ENCODE measurements at regions not wholly inside any gene's neighbourhood (a gene's known extent, or its start where the extent isn't known, plus 50 kb on each side); places are given as distances from the start of the nearest gene placed in this dataset.
"Not testable (repeated sequence)": the region's sequence is repeated elsewhere in the genome, so short reads cannot be mapped to it uniquely, and the experiment has no call there.

DNA sequence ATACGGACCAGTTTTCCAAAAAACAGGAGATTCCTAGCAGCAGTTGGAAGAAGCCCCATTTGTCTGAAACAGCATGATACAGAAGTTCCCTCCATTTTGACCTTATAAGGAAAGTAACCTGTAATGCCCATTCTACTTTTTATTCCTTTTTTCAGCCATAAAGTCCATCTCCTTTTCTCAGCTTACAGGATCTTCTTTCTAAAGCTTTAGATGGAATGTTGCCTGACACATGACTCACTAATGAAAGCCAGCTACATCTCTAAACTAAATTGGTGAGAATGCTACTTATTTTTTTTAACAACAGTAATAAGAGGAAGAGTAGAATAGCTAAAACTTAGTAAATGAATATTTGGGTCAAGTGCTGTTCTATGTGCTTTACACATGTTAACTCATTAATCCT, 234.1 kb downstream of the CDH26 start:
- no peaks in the 10 kb centered on the region for H3K36me3 ChIP-seq (ENCODE audit: control insufficient read depth, insufficient read depth, low read length)
- no peak overlapping the region for H3K4me3 ChIP-seq (ENCODE audit: low read length)
- no peak overlapping the region for H3K9ac ChIP-seq (ENCODE audit: low read length)
- no peaks in the 10 kb centered on the region for H3K9me3 ChIP-seq (ENCODE audit: control insufficient read depth, low read length)
- no peaks in the 10 kb centered on the region for H3K27me3 ChIP-seq (ENCODE audit: control insufficient read depth, insufficient read depth, low read length)
- H3K4me1 ChIP-seq (ENCODE audit: control insufficient read depth, insufficient read depth, low read length), result no peaks in the 10 kb centered on the region

DNA sequence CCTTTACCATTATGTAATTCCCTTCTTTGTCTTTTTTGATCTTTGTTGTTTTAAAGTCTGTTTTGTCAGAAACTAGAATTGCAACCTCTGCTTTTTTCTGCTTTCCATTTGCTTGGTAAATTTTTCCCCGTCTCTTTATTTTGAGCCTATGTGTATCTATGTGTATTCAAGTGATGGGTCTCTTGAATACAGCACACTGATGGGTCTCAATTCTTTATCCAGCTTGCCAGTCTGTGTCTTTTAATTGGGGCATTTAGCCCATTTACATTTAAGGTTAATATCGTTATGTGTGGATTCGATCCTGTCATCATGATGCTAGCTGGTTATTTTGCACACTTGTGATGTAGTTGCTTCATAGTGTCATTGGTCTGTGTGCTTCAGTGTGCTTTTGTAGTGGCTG, 240.9 kb downstream of the CDH26 start:
- H3K27me3 ChIP-seq (ENCODE audit: control insufficient read depth, insufficient read depth, low read length); H3K4me3 ChIP-seq (ENCODE audit: low read length); H3K9me3 ChIP-seq (ENCODE audit: control insufficient read depth, low read length); H3K9ac ChIP-seq (ENCODE audit: low read length); H3K4me1 ChIP-seq (ENCODE audit: control insufficient read depth, insufficient read depth, low read length); H3K36me3 ChIP-seq (ENCODE audit: control insufficient read depth, insufficient read depth, low read length): not testable (repeated sequence)

DNA sequence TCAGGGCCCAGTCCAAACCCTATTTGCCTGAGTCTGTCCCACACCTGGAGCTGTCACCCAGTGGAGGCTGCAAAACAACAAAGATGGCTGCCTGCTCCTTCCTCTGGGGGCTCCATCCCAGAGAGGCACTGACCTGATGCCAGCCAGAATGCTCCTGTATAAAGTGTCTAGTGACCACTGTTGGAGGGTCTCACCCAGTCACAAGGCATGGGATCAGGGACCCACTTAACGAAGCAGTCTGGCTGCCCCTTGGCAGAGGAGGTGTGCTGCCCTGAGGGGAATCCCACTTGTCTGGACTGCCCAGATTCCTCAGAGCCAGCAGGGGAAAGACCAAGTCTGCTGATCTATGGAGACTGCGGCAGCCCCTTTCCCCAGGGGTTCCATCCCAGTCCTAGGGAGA, 241.6 kb downstream of the CDH26 start:
- Histone ChIP-seq H3K9ac (ENCODE audit: low read length) (no peak overlapping the region), H3K4me3 (ENCODE audit: low read length) (no peak overlapping the region), H3K4me1 (ENCODE audit: control insufficient read depth, insufficient read depth, low read length) (no peaks in the 10 kb centered on the region), H3K27me3 (ENCODE audit: control insufficient read depth, insufficient read depth, low read length) (no peaks in the 10 kb centered on the region), H3K9me3 (ENCODE audit: control insufficient read depth, low read length) (no peaks in the 10 kb centered on the region), H3K36me3 (ENCODE audit: control insufficient read depth, insufficient read depth, low read length) (no peaks in the 10 kb centered on the region)

DNA sequence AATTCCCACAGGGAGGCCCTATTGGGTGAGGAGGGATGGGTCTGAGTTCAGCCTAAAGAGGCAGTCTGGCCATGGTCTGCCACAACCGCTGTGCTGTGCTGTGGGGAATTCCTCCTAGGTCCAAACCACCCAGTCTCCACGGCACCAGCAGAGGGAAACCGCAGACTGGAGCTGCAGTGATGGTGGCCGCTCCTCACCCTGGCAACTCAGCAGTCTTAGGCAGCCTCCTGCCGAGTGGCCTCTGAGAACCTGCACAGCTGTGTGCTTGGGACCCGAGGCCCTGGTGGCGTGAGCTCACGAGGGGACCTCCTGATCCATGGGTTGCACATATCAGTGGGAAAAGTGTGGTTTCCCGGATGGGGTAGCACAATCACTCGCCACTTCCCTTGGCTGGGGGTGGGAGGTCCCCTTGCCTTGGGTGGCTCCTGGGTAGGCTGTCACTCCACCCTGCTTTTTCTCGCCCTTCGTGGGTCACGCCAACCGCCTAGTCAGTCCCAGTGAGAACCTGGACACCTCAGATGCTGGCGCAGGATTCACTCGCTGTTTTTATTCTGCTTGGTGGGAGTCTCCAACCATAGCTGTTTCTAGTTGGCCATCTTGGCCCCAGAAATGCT, 242.2 kb downstream of the CDH26 start:
- Histone ChIP-seq H3K27me3 (ENCODE audit: control insufficient read depth, insufficient read depth, low read length) (no peaks in the 10 kb centered on the region), H3K9me3 (ENCODE audit: control insufficient read depth, low read length) (no peaks in the 10 kb centered on the region), H3K4me1 (ENCODE audit: control insufficient read depth, insufficient read depth, low read length) (no peaks in the 10 kb centered on the region), H3K4me3 (ENCODE audit: low read length) (no peak overlapping the region), H3K9ac (ENCODE audit: low read length) (no peak overlapping the region), H3K36me3 (ENCODE audit: control insufficient read depth, insufficient read depth, low read length) (no peaks in the 10 kb centered on the region)

DNA sequence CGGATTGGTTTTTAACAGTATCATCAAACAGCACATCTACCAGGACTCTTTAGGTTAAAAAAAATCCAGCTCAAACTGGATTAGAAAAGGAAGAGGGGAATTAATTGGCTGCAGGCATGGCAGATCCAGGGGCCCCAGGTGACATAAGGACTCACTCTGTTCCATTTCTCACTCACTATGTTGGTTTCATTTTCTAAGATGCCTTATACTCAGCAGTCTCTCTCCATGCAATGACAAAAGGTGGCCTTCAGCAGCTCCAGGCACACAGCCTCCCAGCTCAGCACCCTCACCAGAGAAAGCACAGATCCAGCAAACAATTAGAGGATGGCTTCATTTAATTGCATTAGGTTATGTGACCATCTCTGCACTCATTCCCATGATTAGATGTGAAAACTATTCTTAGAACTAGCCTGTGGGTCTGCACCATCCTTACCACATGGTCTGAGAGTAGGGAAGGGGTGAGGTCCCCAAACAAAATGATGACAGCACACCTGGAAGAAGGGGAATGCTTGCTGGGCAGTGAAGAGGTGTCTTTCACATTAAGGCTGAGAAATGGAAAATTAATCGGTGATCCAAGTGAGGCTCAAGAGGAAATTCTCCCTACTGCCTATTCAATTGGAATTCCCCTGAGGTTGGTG, 243.1 kb downstream of the CDH26 start:
- no peak overlapping the region for H3K9ac ChIP-seq (ENCODE audit: low read length)
- H3K36me3 ChIP-seq (ENCODE audit: control insufficient read depth, insufficient read depth, low read length), result no peaks in the 10 kb centered on the region
- no peaks in the 10 kb centered on the region for H3K4me1 ChIP-seq (ENCODE audit: control insufficient read depth, insufficient read depth, low read length)
- no peak overlapping the region for H3K4me3 ChIP-seq (ENCODE audit: low read length)
- no peaks in the 10 kb centered on the region for H3K9me3 ChIP-seq (ENCODE audit: control insufficient read depth, low read length)
- H3K27me3 ChIP-seq (ENCODE audit: control insufficient read depth, insufficient read depth, low read length), result no peaks in the 10 kb centered on the region

DNA sequence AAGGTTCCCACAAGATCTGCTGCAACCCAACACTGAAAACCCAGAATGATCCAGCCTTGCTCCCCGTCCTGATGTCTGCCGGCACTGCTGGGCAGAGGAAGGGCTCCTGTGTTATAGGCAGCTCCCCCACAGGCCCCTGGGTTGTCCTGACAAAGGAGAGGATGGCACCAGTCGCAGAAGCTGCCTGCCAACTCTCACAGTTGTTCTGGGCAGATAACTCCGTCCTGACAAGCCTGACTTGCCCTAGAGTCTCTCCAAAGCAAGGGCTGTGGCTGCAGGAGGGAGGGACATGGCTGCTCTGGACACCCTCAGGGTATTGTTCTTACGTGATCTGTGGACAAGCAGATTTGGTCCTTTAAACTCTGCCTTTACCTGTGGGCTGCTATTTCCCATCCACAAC, 243.8 kb downstream of the CDH26 start:
- Histone ChIP-seq H3K4me1 (ENCODE audit: control insufficient read depth, insufficient read depth, low read length) (no peaks in the 10 kb centered on the region), H3K27me3 (ENCODE audit: control insufficient read depth, insufficient read depth, low read length) (no peaks in the 10 kb centered on the region), H3K9me3 (ENCODE audit: control insufficient read depth, low read length) (no peaks in the 10 kb centered on the region), H3K36me3 (ENCODE audit: control insufficient read depth, insufficient read depth, low read length) (no peaks in the 10 kb centered on the region), H3K9ac (ENCODE audit: low read length) (no peak overlapping the region), H3K4me3 (ENCODE audit: low read length) (no peak overlapping the region)

DNA sequence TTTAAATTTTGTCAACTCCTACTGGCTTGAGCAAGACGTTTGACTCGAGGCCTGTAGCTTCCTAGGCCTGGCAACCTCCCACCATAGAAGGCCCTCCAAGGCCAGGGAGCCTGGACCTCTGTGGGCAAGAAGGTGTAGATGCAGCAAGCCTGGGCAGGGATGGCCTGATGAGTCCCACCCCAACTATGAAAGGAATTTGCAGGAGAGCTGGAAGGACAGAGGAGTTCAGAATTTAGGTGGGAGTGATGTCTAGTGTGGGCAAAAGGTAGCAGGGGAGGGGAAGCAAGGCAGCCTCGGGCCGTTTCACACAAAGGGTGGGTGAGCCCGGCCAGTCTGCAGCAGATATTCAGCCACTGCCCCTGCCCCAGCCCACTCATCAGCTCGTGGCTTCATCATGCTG, 245.2 kb downstream of the CDH26 start:
- Histone ChIP-seq H3K27me3 (ENCODE audit: control insufficient read depth, insufficient read depth, low read length) (no peaks in the 10 kb centered on the region), H3K9ac (ENCODE audit: low read length) (no peak overlapping the region), H3K36me3 (ENCODE audit: control insufficient read depth, insufficient read depth, low read length) (no peaks in the 10 kb centered on the region), H3K9me3 (ENCODE audit: control insufficient read depth, low read length) (no peaks in the 10 kb centered on the region), H3K4me3 (ENCODE audit: low read length) (no peak overlapping the region), H3K4me1 (ENCODE audit: control insufficient read depth, insufficient read depth, low read length) (no peaks in the 10 kb centered on the region)

DNA sequence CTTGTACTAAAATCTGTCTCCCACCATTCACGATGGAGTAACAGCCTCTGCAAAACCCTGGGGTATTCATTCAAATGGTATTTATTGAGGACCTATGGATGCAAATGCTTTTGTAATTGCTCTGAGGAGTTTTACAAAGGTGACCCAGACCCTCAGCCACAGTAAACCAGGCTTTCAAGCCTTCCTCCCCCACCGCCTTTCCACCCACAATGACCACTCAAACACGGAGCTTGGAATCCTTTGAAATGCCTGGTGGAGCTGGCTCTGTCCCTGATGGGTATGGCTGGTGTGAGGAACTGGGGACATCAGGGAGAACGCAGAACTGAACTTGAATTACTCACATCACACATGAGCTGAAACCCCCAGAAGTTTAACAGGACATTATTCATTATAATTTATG, 246.4 kb downstream of the CDH26 start:
- Histone ChIP-seq H3K9ac (ENCODE audit: low read length) (no peak overlapping the region), H3K9me3 (ENCODE audit: control insufficient read depth, low read length) (no peaks in the 10 kb centered on the region), H3K36me3 (ENCODE audit: control insufficient read depth, insufficient read depth, low read length) (no peaks in the 10 kb centered on the region), H3K4me3 (ENCODE audit: low read length) (no peak overlapping the region), H3K4me1 (ENCODE audit: control insufficient read depth, insufficient read depth, low read length) (no peaks in the 10 kb centered on the region), H3K27me3 (ENCODE audit: control insufficient read depth, insufficient read depth, low read length) (no peaks in the 10 kb centered on the region)

DNA sequence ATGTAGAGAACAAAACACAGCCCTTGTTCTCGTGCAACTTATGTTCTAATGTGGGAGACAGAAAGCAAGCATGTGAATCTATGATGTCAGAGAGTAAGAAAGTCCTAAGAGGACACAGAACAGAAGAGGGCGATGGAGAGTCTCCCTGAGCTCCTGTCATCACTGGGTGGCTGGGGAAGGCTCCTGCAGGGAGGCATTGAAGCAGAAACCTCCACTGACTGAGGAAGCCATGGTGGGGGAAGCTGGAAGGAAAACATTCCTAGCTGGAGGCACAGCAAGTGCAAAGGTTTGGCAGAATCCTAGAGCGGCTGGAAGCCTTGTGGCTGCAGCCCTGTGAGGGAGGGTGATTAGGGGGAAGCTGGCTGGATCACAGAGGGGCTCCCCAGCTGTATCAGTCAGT, 248.0 kb downstream of the CDH26 start:
- H3K27me3 ChIP-seq (ENCODE audit: control insufficient read depth, insufficient read depth, low read length), result no peaks in the 10 kb centered on the region
- H3K4me1 ChIP-seq (ENCODE audit: control insufficient read depth, insufficient read depth, low read length), result peaks cover 4% of the 10 kb centered on the region
- H3K4me3 ChIP-seq (ENCODE audit: low read length), result no peak overlapping the region
- no peaks in the 10 kb centered on the region for H3K9me3 ChIP-seq (ENCODE audit: control insufficient read depth, low read length)
- no peaks in the 10 kb centered on the region for H3K36me3 ChIP-seq (ENCODE audit: control insufficient read depth, insufficient read depth, low read length)
- no peak overlapping the region for H3K9ac ChIP-seq (ENCODE audit: low read length)

DNA sequence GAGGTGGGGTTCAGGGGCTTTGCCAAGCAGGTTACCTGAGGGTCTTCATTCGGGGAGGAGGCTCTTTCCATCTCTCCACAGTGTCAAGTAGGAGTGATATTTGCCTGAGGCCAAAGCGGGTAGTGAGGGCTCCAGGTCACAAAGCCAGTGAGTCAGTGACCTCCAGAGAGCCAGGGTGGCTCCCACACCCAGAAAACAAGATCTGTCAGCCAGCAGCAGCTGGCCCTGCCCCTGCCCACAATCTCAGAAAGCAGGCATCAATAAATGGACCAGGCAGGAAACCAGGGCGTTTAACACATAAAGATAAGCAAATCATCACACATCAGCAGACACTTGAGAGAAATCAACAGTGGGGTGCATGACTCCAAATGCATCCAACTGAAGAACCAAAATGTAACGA, 250.8 kb downstream of the CDH26 start:
- Histone ChIP-seq H3K27me3 (ENCODE audit: control insufficient read depth, insufficient read depth, low read length) (no peaks in the 10 kb centered on the region), H3K4me1 (ENCODE audit: control insufficient read depth, insufficient read depth, low read length) (peaks cover 4% of the 10 kb centered on the region), H3K36me3 (ENCODE audit: control insufficient read depth, insufficient read depth, low read length) (no peaks in the 10 kb centered on the region), H3K9me3 (ENCODE audit: control insufficient read depth, low read length) (no peaks in the 10 kb centered on the region), H3K9ac (ENCODE audit: low read length) (no peak overlapping the region), H3K4me3 (ENCODE audit: low read length) (no peak overlapping the region)

DNA sequence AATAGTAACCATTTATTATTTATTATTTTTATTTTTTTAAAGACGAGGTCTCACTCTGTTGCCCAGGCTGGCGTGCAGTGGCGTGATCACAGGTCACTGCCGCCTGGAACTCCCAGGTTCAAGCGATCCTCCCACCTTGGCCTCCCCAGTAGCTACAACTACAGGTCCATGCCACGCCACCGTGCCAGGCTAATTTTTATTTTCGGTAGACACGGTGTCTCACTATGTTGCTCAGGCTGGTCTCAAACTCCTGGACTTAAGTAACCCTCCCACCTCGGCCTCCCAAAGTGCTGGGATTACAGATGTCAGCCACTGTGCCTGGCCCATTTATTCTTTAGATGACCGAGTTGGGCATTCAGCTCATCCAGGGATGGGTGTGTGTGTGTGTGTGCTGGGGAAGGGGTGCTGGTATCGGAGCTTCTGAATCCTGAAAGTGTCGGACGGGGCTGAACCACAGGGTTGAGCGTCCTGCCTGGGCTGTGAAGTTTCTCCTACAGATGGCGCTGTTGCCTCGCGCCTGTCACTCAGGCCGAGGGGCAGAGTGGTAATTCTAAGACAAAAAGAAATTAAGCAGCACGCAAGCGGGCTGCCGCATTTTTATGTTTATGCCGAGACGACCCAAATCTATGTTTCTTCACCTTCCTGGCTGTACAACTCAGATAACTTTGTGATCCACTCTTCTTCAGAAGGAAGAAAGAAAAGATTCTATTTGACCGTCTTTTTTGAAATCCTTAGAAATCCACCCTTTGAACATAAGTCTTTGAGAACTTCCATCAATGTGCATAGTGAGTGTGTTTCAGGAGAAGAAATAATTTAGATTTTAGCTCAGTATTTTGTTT, 252.8 kb downstream of the CDH26 start:
- H3K9ac ChIP-seq (ENCODE audit: low read length), result no peak overlapping the region
- no peaks in the 10 kb centered on the region for H3K9me3 ChIP-seq (ENCODE audit: control insufficient read depth, low read length)
- H3K4me1 ChIP-seq (ENCODE audit: control insufficient read depth, insufficient read depth, low read length), result peaks cover 4% of the 10 kb centered on the region

DNA sequence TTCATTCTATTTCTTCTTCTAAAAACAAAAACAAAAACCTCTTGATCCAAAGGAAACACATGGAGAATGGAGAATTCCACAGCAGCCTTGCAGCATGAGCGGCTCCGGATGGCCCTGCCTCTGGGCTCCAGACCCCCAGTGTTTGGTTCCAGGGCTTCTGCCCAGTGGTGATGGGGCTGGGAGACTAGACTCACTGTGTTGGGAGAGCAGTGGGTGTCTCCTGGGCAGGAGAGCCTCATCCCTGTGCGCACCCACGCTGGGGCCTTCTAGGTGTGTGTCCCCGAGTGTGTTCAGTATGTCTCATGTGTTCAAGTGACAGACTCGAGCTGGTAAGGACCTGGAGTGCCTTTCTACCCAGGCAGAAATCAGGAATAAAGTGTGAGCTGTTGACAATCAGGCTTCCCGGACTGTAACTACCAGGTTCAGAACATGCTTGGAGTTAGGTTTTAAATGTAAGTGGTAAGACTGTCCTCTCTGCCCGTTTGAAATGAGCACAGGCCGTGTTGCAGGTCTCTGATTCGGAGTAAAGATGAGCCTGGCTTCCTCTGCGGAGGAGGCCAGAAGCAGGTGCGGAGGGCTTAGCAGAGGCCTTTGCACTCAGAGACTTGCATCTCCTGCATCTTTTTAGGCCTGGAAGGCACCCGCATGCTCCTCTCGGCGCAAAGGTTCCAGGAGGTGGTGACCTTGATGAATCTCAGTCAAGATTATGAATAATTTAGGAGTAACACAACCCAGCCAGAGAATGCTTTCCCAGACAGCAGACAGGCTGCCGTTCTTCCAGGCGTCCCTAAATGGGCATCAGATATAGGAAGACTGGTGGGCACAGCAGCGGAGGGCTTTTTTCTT, 253.6 kb downstream of the CDH26 start:
- H3K27me3 ChIP-seq (ENCODE audit: control insufficient read depth, insufficient read depth, low read length), result no peaks in the 10 kb centered on the region
- peaks cover 4% of the 10 kb centered on the region for H3K4me1 ChIP-seq (ENCODE audit: control insufficient read depth, insufficient read depth, low read length)
- no peaks in the 10 kb centered on the region for H3K36me3 ChIP-seq (ENCODE audit: control insufficient read depth, insufficient read depth, low read length)
- no peaks in the 10 kb centered on the region for H3K9me3 ChIP-seq (ENCODE audit: control insufficient read depth, low read length)
- no peak overlapping the region for H3K9ac ChIP-seq (ENCODE audit: low read length)
- no peak overlapping the region for H3K4me3 ChIP-seq (ENCODE audit: low read length)

More for the DNA sequence above, 252.8 kb downstream of the CDH26 start:
- no peaks in the 10 kb centered on the region for H3K27me3 ChIP-seq (ENCODE audit: control insufficient read depth, insufficient read depth, low read length)
- H3K4me3 ChIP-seq (ENCODE audit: low read length), result no peak overlapping the region
- H3K36me3 ChIP-seq (ENCODE audit: control insufficient read depth, insufficient read depth, low read length), result no peaks in the 10 kb centered on the region
